CD4-positive, alpha-beta T cell (primary cell): ENCODE measurements at regions not wholly inside any gene's neighbourhood (a gene's known extent, or its start where the extent isn't known, plus 50 kb on each side); places are given as distances from the start of the nearest gene placed in this dataset.

Experiments used
- ATAC-seq: fragments of 200-7000 bp; cut with Tn5 transposase; one replicate; pipeline ENCODE4 v1.10.0; 2022; ENCODE audit warnings: mild to moderate bottlenecking; ENCODE audit not compliant: poor library complexity
- CTCF ChIA-PET: fragments of 350-600 bp; sonication (Branson Sonifier 250); formaldehyde crosslinking; loops from one replicate; lab custom pipeline; 2021; ENCODE audit warnings: antibody characterized with exemption, inconsistent platforms; lab: Charles Lee
- POLR2A ChIA-PET: fragments of 350-600 bp; sonication (Branson Sonifier 250); formaldehyde crosslinking; loops from one replicate; lab custom pipeline; 2021; ENCODE audit warnings: antibody characterized with exemption, inconsistent platforms; lab: Charles Lee
- DNase-seq, 14 experiments: peaks; one replicate each; pipeline ENCODE4 v3.0.0-alpha.2; 2013 to 2020; ENCODE audit warnings: mixed read lengths in 2 of 14
- H3K27ac ChIP-seq, 2 donors: one replicate each; pipeline versions ENCODE4 v1.5.1 to v1.7.0; 2013; ENCODE audit warnings: low read length in 2 of 2, low read depth in 1 of 2, mild to moderate bottlenecking in 1 of 2
- H3K27me3 ChIP-seq, 2 experiments: 1 replicate in 1 of 2; 2 replicates in 1 of 2; pipeline versions ENCODE4 v1.6.1 to v1.7.0; 2013; ENCODE audit warnings: low read length in 2 of 2, control low read depth in 1 of 2, mild to moderate bottlenecking in 1 of 2, moderate library complexity in 1 of 2; ENCODE audit not compliant: insufficient read depth in 2 of 2, control insufficient read depth in 1 of 2
- H3K36me3 ChIP-seq: one replicate; pipeline ENCODE4 v1.6.1; 2013; ENCODE audit warnings: low read length, control low read depth; ENCODE audit not compliant: insufficient read depth
- H3K4me1 ChIP-seq: one replicate; pipeline ENCODE4 v1.6.1; 2013; ENCODE audit warnings: low read length, control low read depth; ENCODE audit not compliant: insufficient read depth
- H3K4me3 ChIP-seq: one replicate; pipeline ENCODE4 v1.5.1; 2013; ENCODE audit warnings: mild to moderate bottlenecking, low read length, moderate library complexity
- H3K9me3 ChIP-seq, 2 experiments: 1 replicate in 1 of 2; 2 replicates in 1 of 2; pipeline versions ENCODE4 v1.6.1 to v1.7.0; 2013; ENCODE audit warnings: low read length in 2 of 2, mild to moderate bottlenecking in 2 of 2, control low read depth in 1 of 2, moderate library complexity in 1 of 2; ENCODE audit not compliant: control insufficient read depth in 1 of 2, insufficient read depth in 1 of 2
- H3K27ac Mint-ChIP-seq: one replicate; pipeline ENCODE4 v1.8.0; 2020; ENCODE audit warnings: mixed read lengths
- H3K27me3 Mint-ChIP-seq: one replicate; pipeline ENCODE4 v1.8.0; 2021; ENCODE audit warnings: mixed read lengths
- H3K36me3 Mint-ChIP-seq: one replicate; pipeline ENCODE4 v1.8.0; 2021; ENCODE audit warnings: low read depth, mixed read lengths
- H3K4me1 Mint-ChIP-seq: one replicate; pipeline ENCODE4 v1.8.0; 2021; ENCODE audit warnings: low read depth, mixed read lengths
- H3K4me3 Mint-ChIP-seq: one replicate; pipeline ENCODE4 v1.8.0; 2020; ENCODE audit warnings: mild to moderate bottlenecking, mixed read lengths
- H3K9me3 Mint-ChIP-seq: one replicate; pipeline ENCODE4 v1.8.0; 2020; ENCODE audit warnings: mixed read lengths
- intact Hi-C, 2 experiments: fragments of 100-400 bp; cut with DNase I in 1 of 2; cut with micrococcal nuclease in 1 of 2; formaldehyde crosslinking; loops; one replicate each; pipeline versions ENCODE4 v1.15.1 to v1.9.0; 2023 to 2025; cut with DNase I, micrococcal nuclease
- TF ChIP-seq, protein P1 (sequence below): fragments of 200-600 bp; IDR thresholded peaks from one replicate; pipeline ENCODE4 v1.8.0; 2022; ENCODE audit warnings: antibody characterized with exemption, mild to moderate bottlenecking

DNA sequence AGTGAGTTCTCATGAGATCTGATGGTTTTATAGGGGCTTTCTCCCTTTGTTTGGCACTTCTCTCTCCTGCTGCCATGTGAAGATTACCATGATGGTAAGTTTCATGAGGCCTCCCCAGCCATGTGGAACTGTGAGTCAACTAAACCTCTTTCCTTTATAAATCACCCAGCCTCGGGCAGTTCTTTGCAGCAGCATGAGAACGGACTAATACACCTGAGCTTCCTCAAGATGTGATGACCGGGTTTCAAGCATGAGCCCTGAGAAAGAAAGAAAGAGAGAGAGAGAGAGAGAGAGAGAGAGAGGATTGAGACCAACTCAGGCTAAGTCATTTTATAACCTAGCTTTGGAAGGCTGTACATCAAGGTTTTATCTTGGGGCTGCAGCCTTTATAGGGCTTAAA, 167.7 kb upstream of the SERPINE2 start:
- no peak overlapping the region for H3K4me3 Mint-ChIP-seq
- intact Hi-C loops = no loop called here
- H3K27me3 Mint-ChIP-seq = peaks cover 17% of the 10 kb centered on the region
- no peak overlapping the region for H3K27ac ChIP-seq
- no peaks in the 10 kb centered on the region for H3K4me1 ChIP-seq
- H3K36me3 ChIP-seq = no peaks in the 10 kb centered on the region
- H3K4me3 ChIP-seq = no peak overlapping the region
- H3K9me3 Mint-ChIP-seq = no peaks in the 10 kb centered on the region
- H3K4me1 Mint-ChIP-seq = no peaks in the 10 kb centered on the region
- CTCF ChIA-PET = no interaction called here
- no peaks in the 10 kb centered on the region for H3K36me3 Mint-ChIP-seq
- TF ChIP-seq, protein P1, sequence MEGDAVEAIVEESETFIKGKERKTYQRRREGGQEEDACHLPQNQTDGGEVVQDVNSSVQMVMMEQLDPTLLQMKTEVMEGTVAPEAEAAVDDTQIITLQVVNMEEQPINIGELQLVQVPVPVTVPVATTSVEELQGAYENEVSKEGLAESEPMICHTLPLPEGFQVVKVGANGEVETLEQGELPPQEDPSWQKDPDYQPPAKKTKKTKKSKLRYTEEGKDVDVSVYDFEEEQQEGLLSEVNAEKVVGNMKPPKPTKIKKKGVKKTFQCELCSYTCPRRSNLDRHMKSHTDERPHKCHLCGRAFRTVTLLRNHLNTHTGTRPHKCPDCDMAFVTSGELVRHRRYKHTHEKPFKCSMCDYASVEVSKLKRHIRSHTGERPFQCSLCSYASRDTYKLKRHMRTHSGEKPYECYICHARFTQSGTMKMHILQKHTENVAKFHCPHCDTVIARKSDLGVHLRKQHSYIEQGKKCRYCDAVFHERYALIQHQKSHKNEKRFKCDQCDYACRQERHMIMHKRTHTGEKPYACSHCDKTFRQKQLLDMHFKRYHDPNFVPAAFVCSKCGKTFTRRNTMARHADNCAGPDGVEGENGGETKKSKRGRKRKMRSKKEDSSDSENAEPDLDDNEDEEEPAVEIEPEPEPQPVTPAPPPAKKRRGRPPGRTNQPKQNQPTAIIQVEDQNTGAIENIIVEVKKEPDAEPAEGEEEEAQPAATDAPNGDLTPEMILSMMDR = no peak
- H3K27ac Mint-ChIP-seq = no peak overlapping the region
- DNase-seq = no peak
- H3K9me3 ChIP-seq = no peaks in the 10 kb centered on the region
- H3K27me3 ChIP-seq = peaks cover 0 to 7% of the 10 kb centered on the region in 2 experiments
- POLR2A ChIA-PET = no interaction called here
- no peak for ATAC-seq

DNA sequence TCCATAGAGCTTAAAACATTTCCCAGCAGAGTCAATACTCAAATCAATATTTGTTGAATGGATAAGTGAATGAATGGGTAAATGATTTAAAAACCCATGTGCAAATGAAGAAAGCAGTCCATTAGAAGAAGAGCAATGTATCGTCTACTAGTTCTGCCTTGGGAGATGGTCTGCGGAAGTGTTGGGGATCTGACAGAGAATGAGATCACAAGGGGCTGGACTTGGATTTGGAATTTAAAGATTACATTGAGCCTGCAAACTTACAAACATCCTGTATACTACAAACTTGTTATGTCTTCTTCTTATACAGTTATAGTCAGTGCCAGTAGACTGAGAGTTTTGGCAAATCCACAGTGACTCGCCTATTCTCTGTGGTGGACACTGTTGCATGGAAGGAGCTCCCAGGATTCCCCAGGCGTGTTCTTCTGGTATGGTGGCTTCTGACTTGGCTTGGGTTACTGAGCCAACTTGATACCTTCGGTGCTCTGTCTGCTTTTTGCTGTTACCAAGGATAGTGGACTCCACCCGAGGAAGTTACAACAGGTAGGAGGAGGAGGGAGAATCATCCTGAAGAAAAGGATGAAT, 163.3 kb upstream of the SERPINE2 start:
- ChIA-PET CTCF (no interaction called here), POLR2A (no interaction called here)
- no peaks in the 10 kb centered on the region for H3K4me1 ChIP-seq
- intact Hi-C loops = no loop called here
- TF ChIP-seq, protein P1 = no peak
- ATAC-seq (no peak), DNase-seq (no peak)
- Mint-ChIP-seq H3K4me1 (no peaks in the 10 kb centered on the region), H3K4me3 (no peak overlapping the region), H3K9me3 (no peaks in the 10 kb centered on the region), H3K36me3 (no peaks in the 10 kb centered on the region), H3K27ac (no peak overlapping the region), H3K27me3 (peaks cover 17% of the 10 kb centered on the region)
- H3K4me3 ChIP-seq = no peak overlapping the region
- H3K27ac ChIP-seq = no peak overlapping the region
- peaks cover 2 to 7% of the 10 kb centered on the region in 2 experiments for H3K27me3 ChIP-seq
- no peaks in the 10 kb centered on the region for H3K36me3 ChIP-seq
- no peaks in the 10 kb centered on the region for H3K9me3 ChIP-seq

DNA sequence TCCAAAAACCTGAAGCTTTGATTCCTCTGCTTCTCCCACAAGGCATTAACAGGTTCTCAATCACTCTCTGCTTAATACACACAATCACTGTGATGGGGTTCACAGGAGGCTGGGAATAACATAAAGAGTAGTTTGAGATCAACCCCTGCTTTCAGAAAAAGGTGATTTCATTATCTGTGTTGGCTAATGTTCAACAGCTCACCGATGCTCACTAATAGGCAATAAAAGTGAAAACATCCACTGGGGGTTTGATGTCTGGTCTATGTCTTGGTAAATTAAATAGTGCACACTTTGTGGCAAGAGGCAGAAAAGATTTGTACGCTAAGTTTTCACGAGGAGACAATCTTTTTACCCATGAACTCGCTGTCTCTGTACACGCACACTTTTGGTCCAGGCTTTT, 159.3 kb upstream of the SERPINE2 start:
- TF ChIP-seq, protein P1 = no peak
- ChIA-PET POLR2A (no interaction called here), CTCF (no interaction called here)
- ATAC-seq = no peak
- Mint-ChIP-seq H3K9me3 (peaks cover 3% of the 10 kb centered on the region), H3K27ac (no peak overlapping the region), H3K27me3 (peaks cover 20% of the 10 kb centered on the region), H3K4me3 (no peak overlapping the region), H3K4me1 (no peaks in the 10 kb centered on the region), H3K36me3 (no peaks in the 10 kb centered on the region)
- no peaks in the 10 kb centered on the region for H3K4me1 ChIP-seq
- H3K9me3 ChIP-seq = peaks cover 0 to 4% of the 10 kb centered on the region in 2 experiments
- no peak for DNase-seq
- intact Hi-C loops = no loop called here
- H3K36me3 ChIP-seq = no peaks in the 10 kb centered on the region
- peaks cover 0 to 8% of the 10 kb centered on the region in 2 experiments for H3K27me3 ChIP-seq
- no peak overlapping the region for H3K4me3 ChIP-seq
- H3K27ac ChIP-seq = no peak overlapping the region
